Suppressor macrophage (primary cell): ENCODE measurements at regions not wholly inside any gene's neighbourhood (a gene's known extent, or its start where the extent isn't known, plus 50 kb on each side); places are given as distances from the start of the nearest gene placed in this dataset.

ENCODE experiments used
- DNase-seq, 4 experiments: peaks; one replicate each; pipeline ENCODE4 v3.0.0-alpha.2; 2020 to 2022

- DNase-seq: no peak
Measured at GRCh38 chr11:42054351-42054900, 595.0 kb upstream of the LRRC4C start.

GRCh38 chr11:42055606-42056005 lies 596.2 kb upstream of the LRRC4C start:
- no peak for DNase-seq

- no peak for DNase-seq
Measured at GRCh38 chr11:42058794-42059193, 599.3 kb upstream of the LRRC4C start.

- no peak for DNase-seq
Measured at GRCh38 chr11:42065199-42065598, 605.7 kb upstream of the LRRC4C start.

GRCh38 chr11:42066113-42066512 lies 606.7 kb upstream of the LRRC4C start:
- DNase-seq: no peak

- no peak for DNase-seq
Measured at GRCh38 chr11:42074306-42074705, 614.9 kb upstream of the LRRC4C start.

- DNase-seq: no peak
Measured at GRCh38 chr11:42075180-42075579, 615.7 kb upstream of the LRRC4C start.

- no peak for DNase-seq
Measured at GRCh38 chr11:42077794-42078193, 618.3 kb upstream of the LRRC4C start.

- peak in 3 of 4 experiments; percentile 1 to 22 (median 5) for DNase-seq
Measured at GRCh38 chr11:42085736-42086135, 626.3 kb upstream of the LRRC4C start.

- no peak for DNase-seq
Measured at GRCh38 chr11:42093541-42093940, 634.1 kb upstream of the LRRC4C start.

GRCh38 chr11:42098075-42098474 lies 638.6 kb upstream of the LRRC4C start:
- DNase-seq: no peak

- DNase-seq: no peak
Measured at GRCh38 chr11:42112866-42113265, 653.4 kb upstream of the LRRC4C start.

- no peak for DNase-seq
Measured at GRCh38 chr11:42114927-42115326, 655.5 kb upstream of the LRRC4C start.

- DNase-seq: no peak
Measured at GRCh38 chr11:42138454-42138853, 679.0 kb upstream of the LRRC4C start.

- DNase-seq: no peak
Measured at GRCh38 chr11:42145311-42145710, 685.9 kb upstream of the LRRC4C start.

GRCh38 chr11:42161886-42162285 lies 702.4 kb upstream of the LRRC4C start:
- DNase-seq: no peak

- no peak for DNase-seq
Measured at GRCh38 chr11:42169191-42169590, 709.7 kb upstream of the LRRC4C start.

GRCh38 chr11:42170601-42171000 lies 711.1 kb upstream of the LRRC4C start:
- no peak for DNase-seq

- DNase-seq: no peak
Measured at GRCh38 chr11:42171046-42171445, 711.6 kb upstream of the LRRC4C start.

- DNase-seq: no peak
Measured at GRCh38 chr11:42172441-42172840, 713.0 kb upstream of the LRRC4C start.

- no peak for DNase-seq
Measured at GRCh38 chr11:42175203-42175602, 715.8 kb upstream of the LRRC4C start.

- DNase-seq: no peak
Measured at GRCh38 chr11:42179216-42179615, 719.8 kb upstream of the LRRC4C start.

- no peak for DNase-seq
Measured at GRCh38 chr11:42195289-42196013, 736.0 kb upstream of the LRRC4C start.

GRCh38 chr11:42200311-42200710 lies 740.9 kb upstream of the LRRC4C start:
- no peak for DNase-seq
